HEK293 (cell line): ENCODE measurements at regions not wholly inside any gene's neighbourhood (a gene's known extent, or its start where the extent isn't known, plus 50 kb on each side); places are given as distances from the start of the nearest gene placed in this dataset.

ENCODE experiments used
- CTCF ChIP-seq: fragments of 450-650 bp; formaldehyde crosslinking; IDR thresholded peaks from 2 replicates; pipeline ENCODE4 v1.5.1; 2016; ENCODE audit warnings: missing biosample characterization, missing genetic modification characterization
- YY1 ChIP-seq: fragments of 450-650 bp; formaldehyde crosslinking; IDR thresholded peaks from 2 replicates; pipeline ENCODE4 v1.5.1; 2018; ENCODE audit warnings: missing biosample characterization, missing genetic modification characterization
- ZNF138 ChIP-seq: fragments of 450-650 bp; formaldehyde crosslinking; IDR thresholded peaks from 2 replicates; pipeline ENCODE4 v1.5.1; 2016; ENCODE audit warnings: missing biosample characterization, missing genetic modification characterization, borderline replicate concordance
- ZNF394 ChIP-seq: fragments of 450-650 bp; formaldehyde crosslinking; IDR thresholded peaks from 2 replicates; pipeline ENCODE4 v1.5.1; 2016; ENCODE audit warnings: missing biosample characterization, missing genetic modification characterization, mild to moderate bottlenecking, moderate library complexity, borderline replicate concordance

GRCh38 chr2:11944311-11944710, 197.9 kb downstream of the LPIN1 start:
- TF ChIP-seq CTCF (tag by site-specific recombination) (no peak), YY1 (tag by site-specific recombination) (no peak), ZNF138 (tag by site-specific recombination) (no peak), ZNF394 (tag by site-specific recombination) (no peak)
